GM21786 (cell line): ENCODE measurements at regions not wholly inside any gene's neighbourhood (a gene's known extent, or its start where the extent isn't known, plus 50 kb on each side); places are given as distances from the start of the nearest gene placed in this dataset.

Source experiments
- ATAC-seq: cut with Tn5 transposase; IDR thresholded peaks from one replicate; pipeline ENCODE4 v1.9.1; 2021; ENCODE audit not compliant: unreplicated experiment

- ATAC-seq, result no peak
Observed at GRCh38 chr6:130670142-130670541, 157.1 kb upstream of the SMLR1 start.

GRCh38 chr6:130671119-130671518, 156.1 kb upstream of the SMLR1 start:
- ATAC-seq, result no peak

DNA sequence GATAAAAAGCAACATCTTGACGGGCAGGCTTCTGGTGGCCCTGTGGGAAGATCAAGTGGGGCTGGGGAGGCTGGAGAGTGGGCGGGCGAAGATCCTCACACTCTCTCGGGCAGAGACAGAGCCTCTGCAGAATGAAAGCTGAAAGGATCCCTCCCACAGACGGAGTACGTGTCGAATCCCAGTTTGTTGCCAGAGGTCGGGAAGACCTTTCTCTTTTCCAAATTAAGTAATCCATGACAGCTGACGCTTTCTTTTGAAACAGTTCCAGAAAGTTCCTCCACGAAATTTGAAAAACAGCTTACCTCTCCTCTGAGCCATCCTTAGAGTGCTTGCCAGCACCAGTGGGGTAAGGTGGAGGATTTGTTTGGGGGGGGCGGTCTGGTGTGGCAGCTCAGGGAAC, 155.6 kb upstream of the SMLR1 start:
- no peak for ATAC-seq

- ATAC-seq, result no peak
Observed at GRCh38 chr6:130672153-130672552, 155.1 kb upstream of the SMLR1 start.

DNA sequence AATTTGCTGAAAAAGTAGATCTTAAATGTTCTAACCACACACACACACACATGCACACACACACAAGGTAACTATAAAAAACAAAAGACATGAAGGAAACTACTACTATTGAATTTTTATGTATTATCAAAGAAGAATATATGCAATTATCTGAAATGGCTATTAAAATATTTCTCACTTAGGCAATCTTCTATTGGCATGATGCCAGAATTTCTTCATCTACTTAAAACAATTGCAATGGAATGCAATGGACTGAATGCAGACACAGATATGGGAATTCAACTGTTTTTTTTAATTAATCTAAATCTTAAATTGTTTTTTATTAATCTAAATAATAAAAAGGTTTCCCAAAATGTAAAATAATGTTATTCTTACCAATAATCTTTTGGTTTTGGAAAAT, 152.6 kb upstream of the SMLR1 start:
- no peak for ATAC-seq

GRCh38 chr6:130675072-130675471, 152.1 kb upstream of the SMLR1 start:
- no peak for ATAC-seq

GRCh38 chr6:130676077-130676772, 151.0 kb upstream of the SMLR1 start:
- ATAC-seq, result no peak

- ATAC-seq, result no peak
Observed at GRCh38 chr6:130676773-130677144, 150.4 kb upstream of the SMLR1 start.

DNA sequence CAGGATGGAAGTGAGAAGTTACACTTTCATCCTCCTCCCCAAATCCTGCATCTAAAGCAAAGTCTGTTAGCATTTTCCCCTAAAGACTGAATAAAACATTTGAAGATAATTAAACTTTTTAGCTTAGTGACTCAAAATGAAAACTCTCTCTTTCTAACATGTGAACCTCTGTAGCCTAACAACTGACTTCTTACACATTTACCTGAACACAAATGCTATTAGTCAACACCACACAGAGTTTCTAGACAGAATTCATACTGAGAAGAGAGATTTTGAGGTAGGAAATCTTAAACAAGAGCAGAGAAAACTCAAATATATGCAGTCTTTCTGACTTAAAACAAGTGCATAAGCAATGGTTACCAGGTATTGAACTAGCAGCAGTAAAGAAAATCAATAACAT, 149.9 kb upstream of the SMLR1 start:
- no peak for ATAC-seq

DNA sequence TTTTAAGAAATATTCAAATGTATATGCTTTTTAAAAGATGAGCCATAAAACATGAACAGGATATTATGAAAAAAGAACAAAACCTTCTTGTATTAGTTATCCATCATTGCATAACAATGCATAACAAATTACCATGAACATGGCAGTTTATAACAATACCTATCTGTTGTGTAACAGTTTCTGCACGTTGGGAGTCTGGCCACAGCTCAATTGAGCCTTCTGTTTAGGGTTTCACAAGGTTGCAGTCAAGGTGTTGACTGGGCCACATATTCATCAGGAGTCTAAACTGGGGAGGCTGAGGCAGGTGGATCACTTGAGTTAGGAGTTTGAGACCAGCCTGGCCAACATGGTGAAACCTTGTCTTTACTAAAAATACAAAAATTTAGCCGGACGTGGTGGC, 149.4 kb upstream of the SMLR1 start:
- no peak for ATAC-seq

DNA sequence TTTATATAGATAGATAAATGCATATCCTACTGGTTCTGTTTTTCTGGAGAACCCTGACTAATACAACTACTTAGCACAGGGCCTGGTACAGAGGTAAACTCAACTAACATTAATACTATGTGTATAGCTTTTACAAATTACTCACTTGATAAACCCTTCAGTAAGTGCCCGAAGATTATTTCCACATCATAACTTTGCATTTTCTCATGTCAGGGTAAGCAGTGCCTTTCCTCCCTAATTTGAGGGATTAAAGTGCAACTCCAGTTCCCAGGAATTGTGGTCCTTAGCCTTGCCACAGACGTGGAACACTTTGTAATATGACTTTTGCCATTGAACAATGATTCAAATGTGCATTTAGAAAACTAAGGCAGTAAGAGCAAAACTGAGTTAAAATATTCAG, 147.5 kb upstream of the SMLR1 start:
- no peak for ATAC-seq

DNA sequence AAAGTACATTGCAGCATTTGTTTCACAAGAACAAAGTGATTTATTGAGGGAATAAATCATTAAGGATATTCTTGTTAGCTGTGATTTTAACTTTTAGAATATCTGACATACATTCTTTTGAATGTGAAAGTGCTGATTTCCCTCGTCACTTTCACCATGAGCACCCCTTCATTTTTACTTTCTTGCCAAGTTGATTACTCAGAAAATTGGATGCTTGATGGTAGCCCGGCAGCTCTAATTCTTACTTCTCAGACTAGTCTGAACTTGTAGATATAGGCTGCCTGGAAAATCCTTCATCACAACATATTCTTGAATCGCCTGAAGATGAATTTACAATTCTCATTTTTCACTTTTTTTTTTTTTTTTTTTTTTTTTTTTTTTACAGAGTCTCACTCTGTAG, 147.1 kb upstream of the SMLR1 start:
- no peak for ATAC-seq

GRCh38 chr6:130681028-130681427, 146.2 kb upstream of the SMLR1 start:
- ATAC-seq, result no peak

GRCh38 chr6:130682066-130682465, 145.1 kb upstream of the SMLR1 start:
- no peak for ATAC-seq

DNA sequence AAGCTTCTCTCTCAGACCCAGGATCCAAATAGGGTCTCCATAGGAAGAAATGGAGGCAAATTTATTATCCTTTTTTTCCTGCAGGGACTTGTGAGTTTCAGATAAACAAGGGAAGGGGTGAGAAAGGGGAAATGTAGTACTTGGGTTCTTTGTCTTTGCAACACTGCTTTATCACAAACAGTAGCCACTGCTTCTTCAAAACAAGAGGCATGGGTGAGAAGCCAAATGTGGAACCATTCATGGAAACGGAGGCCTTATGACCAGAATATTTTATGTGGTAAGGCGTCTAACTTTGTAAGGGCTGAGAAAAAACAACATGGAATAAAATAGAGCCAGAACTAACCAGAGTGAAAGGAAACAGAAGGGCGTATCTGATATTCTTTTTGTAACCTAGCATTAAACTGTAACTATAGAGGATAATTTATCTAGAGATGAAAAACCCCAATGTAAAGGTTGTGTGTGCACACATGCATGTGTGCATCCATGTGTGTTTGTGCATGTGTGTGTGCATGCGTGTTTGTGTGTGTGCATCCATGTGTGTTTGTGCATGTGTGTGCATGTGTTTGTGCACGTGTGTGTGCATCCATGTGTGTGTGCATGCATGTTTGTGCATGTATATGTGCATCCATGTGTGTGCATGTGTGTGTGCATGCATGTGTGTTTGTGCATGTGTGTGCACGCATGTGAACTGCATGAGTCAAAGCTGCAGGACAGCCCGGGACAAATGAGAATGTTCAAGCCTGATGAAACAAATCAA, 143.3 kb upstream of the SMLR1 start:
- ATAC-seq, result no peak

- no peak for ATAC-seq
Observed at GRCh38 chr6:130692659-130693058, 134.5 kb upstream of the SMLR1 start.

DNA sequence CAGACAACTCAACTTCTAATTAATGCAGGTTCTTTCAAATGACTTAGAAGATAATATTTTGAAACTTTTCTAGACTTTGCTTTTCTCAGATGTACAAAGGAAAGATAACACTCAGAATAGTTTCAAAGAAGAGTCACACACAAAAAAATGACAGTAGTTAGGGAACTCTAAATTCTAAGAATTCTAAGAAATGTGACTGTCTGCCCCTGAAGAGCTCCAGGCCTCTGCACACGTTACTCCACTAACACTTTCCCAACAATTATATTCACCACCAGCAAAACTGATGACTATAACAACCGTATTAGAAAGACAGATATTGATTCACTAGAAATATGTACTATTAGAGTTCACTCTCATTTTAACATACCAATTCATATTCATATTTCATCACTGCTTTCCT, 133.3 kb upstream of the SMLR1 start:
- ATAC-seq, result no peak

DNA sequence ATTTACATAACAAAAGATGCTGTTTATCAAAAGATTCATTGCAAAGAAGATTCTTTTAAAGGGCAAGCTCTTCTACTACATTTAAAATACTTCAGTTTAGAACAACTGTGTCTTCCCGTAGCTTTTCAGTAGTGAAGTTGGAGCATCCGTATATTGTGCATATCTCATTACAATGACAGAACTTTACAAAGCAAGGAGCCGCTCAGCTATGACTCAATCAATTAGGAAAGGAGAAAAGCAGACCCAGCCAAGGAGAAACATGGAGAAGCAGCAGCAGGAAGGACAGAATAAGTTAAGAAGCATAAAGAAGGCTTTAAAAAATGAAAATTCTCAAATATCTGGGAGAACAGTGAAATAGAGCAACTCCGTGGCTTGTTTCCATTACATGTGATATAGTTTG, 132.6 kb upstream of the SMLR1 start:
- no peak for ATAC-seq

GRCh38 chr6:130696806-130697205, 130.4 kb upstream of the SMLR1 start:
- no peak for ATAC-seq

- ATAC-seq, result peak; percentile 33
Observed at GRCh38 chr6:130697271-130697994, 129.8 kb upstream of the SMLR1 start.

- peak; percentile 96 for ATAC-seq
Observed at GRCh38 chr6:130697995-130698535, 129.1 kb upstream of the SMLR1 start.

DNA sequence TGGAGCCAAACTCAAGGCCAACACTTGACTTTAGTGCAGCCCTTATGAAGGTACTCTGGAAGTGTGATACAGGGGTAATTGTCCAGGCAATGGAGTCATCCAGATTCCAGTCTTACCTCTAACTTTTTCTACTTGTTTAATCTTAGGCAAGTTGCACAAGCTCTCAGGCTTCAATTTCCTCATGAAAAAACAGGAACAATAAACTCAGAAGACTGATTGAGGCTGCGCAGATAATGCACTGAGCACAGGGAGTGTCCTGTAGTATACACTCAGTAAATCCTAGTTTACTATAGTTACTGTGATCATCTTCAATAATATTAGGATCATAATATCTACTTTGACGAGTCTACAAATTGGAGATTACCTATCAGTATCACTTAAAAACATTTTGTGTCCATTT, 127.5 kb upstream of the SMLR1 start:
- ATAC-seq, result no peak
